ENCODE measurements at regions not wholly inside any gene's neighbourhood (a gene's known extent, or its start where the extent isn't known, plus 50 kb on each side); places are given as distances from the start of the nearest gene placed in this dataset.

- TF ChIP-seq EZH2 (IDR thresholded peaks at IDR 0.05; ENCODE audit: insufficient read depth, low read length): no peak
- no peak for TF ChIP-seq CTCF (IDR thresholded peaks at IDR 0.05; ENCODE audit: insufficient read depth, low read depth, low read length)
Measured at GRCh38 chr20:11372876-11373790, 544.6 kb upstream of the BTBD3 start.
